ENCODE measurements at regions not wholly inside any gene's neighbourhood (a gene's known extent, or its start where the extent isn't known, plus 50 kb on each side); places are given as distances from the start of the nearest gene placed in this dataset.
"Not testable (repeated sequence)": the region's sequence is repeated elsewhere in the genome, so short reads cannot be mapped to it uniquely, and the experiment has no call there.

GRCh38 chr11:37905707-37906417 lies 1307.8 kb upstream of the RAG2 start:
- no peaks in the 10 kb centered on the region for H3K27me3 ChIP-seq
- TF ChIP-seq CTCF (IDR thresholded peaks at IDR 0.05) (no peak), EP300 (IDR thresholded peaks at IDR 0.05) (no peak), POLR2A (IDR thresholded peaks at IDR 0.05) (no peak)
- peak in 4 of 5 donors; percentile 18 to 38 (median 30) for DNase-seq
- no peak overlapping the region for H3K27ac ChIP-seq
- H3K36me3 ChIP-seq, result no peaks in the 10 kb centered on the region
- no peaks in the 10 kb centered on the region for H3K9me3 ChIP-seq
- intact Hi-C loops (cut with DNase I), result no loop called here
- H3K4me1 ChIP-seq (ENCODE audit: insufficient read depth), result peaks cover 6% of the 10 kb centered on the region
- WGBS, 3 donors, result 51 to 66% (median 52%) methylated on average over 13 of the region's 13 CpGs
- no peak overlapping the region for H3K4me3 ChIP-seq

GRCh38 chr11:37896016-37896415 lies 1298.0 kb upstream of the RAG2 start:
- Histone ChIP-seq H3K4me1 (ENCODE audit: insufficient read depth) (no peaks in the 10 kb centered on the region), H3K36me3 (no peaks in the 10 kb centered on the region), H3K9me3 (no peaks in the 10 kb centered on the region), H3K4me3 (no peak overlapping the region), H3K27ac (no peak overlapping the region), H3K27me3 (no peaks in the 10 kb centered on the region)
- intact Hi-C loops (cut with DNase I), result no loop called here
- TF ChIP-seq EP300 (IDR thresholded peaks at IDR 0.05) (no peak), CTCF (IDR thresholded peaks at IDR 0.05) (no peak), POLR2A (IDR thresholded peaks at IDR 0.05) (no peak)
- DNase-seq, result no peak

- intact Hi-C loops (cut with DNase I), result no loop called here
- WGBS, 3 donors, result 72 to 89% (median 77%) methylated on average over 3 of the region's 3 CpGs
- Histone ChIP-seq H3K9me3 (no peaks in the 10 kb centered on the region), H3K27me3 (no peaks in the 10 kb centered on the region), H3K4me3 (no peak overlapping the region), H3K36me3 (no peaks in the 10 kb centered on the region), H3K27ac (no peak overlapping the region), H3K4me1 (ENCODE audit: insufficient read depth) (no peaks in the 10 kb centered on the region)
- DNase-seq, result no peak
- TF ChIP-seq EP300 (IDR thresholded peaks at IDR 0.05), result no peak
- no peak for TF ChIP-seq POLR2A (IDR thresholded peaks at IDR 0.05)
- TF ChIP-seq CTCF (IDR thresholded peaks at IDR 0.05), result no peak
Measured at GRCh38 chr11:37881741-37882140, 1283.7 kb upstream of the RAG2 start.

GRCh38 chr11:37861671-37862070 lies 1263.6 kb upstream of the RAG2 start:
- H3K36me3 ChIP-seq, result no peaks in the 10 kb centered on the region
- H3K4me3 ChIP-seq, result no peak overlapping the region
- H3K4me1 ChIP-seq (ENCODE audit: insufficient read depth), result no peaks in the 10 kb centered on the region
- H3K9me3 ChIP-seq, result no peaks in the 10 kb centered on the region
- DNase-seq, result no peak
- no peak overlapping the region for H3K27ac ChIP-seq
- TF ChIP-seq POLR2A (IDR thresholded peaks at IDR 0.05), result no peak
- no peak for TF ChIP-seq EP300 (IDR thresholded peaks at IDR 0.05)
- TF ChIP-seq CTCF (IDR thresholded peaks at IDR 0.05), result no peak
- 91 to 100% (median 91%) methylated on average over 1 of the region's 1 CpG for WGBS, 3 donors
- no peaks in the 10 kb centered on the region for H3K27me3 ChIP-seq
- intact Hi-C loops (cut with DNase I), result no loop called here

- DNase-seq; H3K4me3 ChIP-seq; H3K27ac ChIP-seq; H3K4me1 ChIP-seq (ENCODE audit: insufficient read depth); H3K27me3 ChIP-seq; H3K36me3 ChIP-seq; intact Hi-C loops (cut with DNase I); H3K9me3 ChIP-seq: not testable (repeated sequence)
- WGBS, 3 donors, result 72 to 75% (median 73%) methylated on average over 7 of the region's 7 CpGs
Measured at GRCh38 chr11:37858806-37859537, 1260.9 kb upstream of the RAG2 start.

All from ovary (tissue), 7 donors.